Activated naive CD8-positive, alpha-beta T cell treated with anti-CD3 and anti-CD28 coated beads for 36 hours (primary cell): ENCODE measurements at regions not wholly inside any gene's neighbourhood (a gene's known extent, or its start where the extent isn't known, plus 50 kb on each side); places are given as distances from the start of the nearest gene placed in this dataset.
"Not testable (repeated sequence)": the region's sequence is repeated elsewhere in the genome, so short reads cannot be mapped to it uniquely, and the experiment has no call there.

ENCODE experiments used
- DNase-seq: peaks from one replicate; pipeline ENCODE4 v3.0.0; 2021
- H3K27ac Mint-ChIP-seq: one replicate; pipeline ENCODE4 v1.8.0; 2022; ENCODE audit warnings: mild to moderate bottlenecking, moderate library complexity, mixed read lengths
- H3K27me3 Mint-ChIP-seq: one replicate; pipeline ENCODE4 v1.8.0; 2022; ENCODE audit warnings: mild to moderate bottlenecking, mixed read lengths
- H3K36me3 Mint-ChIP-seq: one replicate; pipeline ENCODE4 v1.8.0; 2021; ENCODE audit warnings: mild to moderate bottlenecking, mixed read lengths
- H3K4me1 Mint-ChIP-seq: one replicate; pipeline ENCODE4 v1.8.0; 2021; ENCODE audit warnings: mixed read lengths
- H3K4me3 Mint-ChIP-seq: one replicate; pipeline ENCODE4 v1.8.0; 2022; ENCODE audit warnings: mild to moderate bottlenecking, moderate library complexity, mixed read lengths
- H3K9me3 Mint-ChIP-seq: one replicate; pipeline ENCODE4 v1.8.0; 2022; ENCODE audit warnings: mixed read lengths

DNA sequence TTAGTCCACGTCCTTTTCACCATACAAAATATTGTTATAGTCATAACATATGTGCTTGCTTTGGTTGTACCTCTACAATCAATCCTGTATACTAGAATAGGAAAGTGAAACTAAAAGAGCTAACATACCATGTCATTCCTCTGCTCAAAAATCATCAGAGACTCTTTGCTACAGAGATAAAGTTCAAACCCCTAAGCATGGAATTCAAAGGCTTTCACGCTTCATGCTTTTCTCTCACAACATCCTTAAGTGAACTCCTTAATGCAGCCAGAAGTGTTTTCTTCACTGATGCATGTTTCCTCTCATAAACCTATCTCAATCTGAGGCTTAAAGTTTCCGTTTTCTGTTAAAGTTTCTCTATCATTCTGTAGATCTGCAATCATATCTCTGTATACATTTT lies 744.6 kb upstream of the IGFBP7 start:
- no peak for DNase-seq
- no peak overlapping the region for H3K4me3 Mint-ChIP-seq
- H3K36me3 Mint-ChIP-seq = no peaks in the 10 kb centered on the region
- no peaks in the 10 kb centered on the region for H3K9me3 Mint-ChIP-seq
- H3K4me1 Mint-ChIP-seq = no peaks in the 10 kb centered on the region
- H3K27ac Mint-ChIP-seq = no peak overlapping the region
- no peaks in the 10 kb centered on the region for H3K27me3 Mint-ChIP-seq

- Mint-ChIP-seq H3K4me1 (no peaks in the 10 kb centered on the region), H3K9me3 (peaks cover 2% of the 10 kb centered on the region)
These were observed 740.0 kb upstream of the IGFBP7 start for GRCh38 chr4:57850141-57850540.

DNA sequence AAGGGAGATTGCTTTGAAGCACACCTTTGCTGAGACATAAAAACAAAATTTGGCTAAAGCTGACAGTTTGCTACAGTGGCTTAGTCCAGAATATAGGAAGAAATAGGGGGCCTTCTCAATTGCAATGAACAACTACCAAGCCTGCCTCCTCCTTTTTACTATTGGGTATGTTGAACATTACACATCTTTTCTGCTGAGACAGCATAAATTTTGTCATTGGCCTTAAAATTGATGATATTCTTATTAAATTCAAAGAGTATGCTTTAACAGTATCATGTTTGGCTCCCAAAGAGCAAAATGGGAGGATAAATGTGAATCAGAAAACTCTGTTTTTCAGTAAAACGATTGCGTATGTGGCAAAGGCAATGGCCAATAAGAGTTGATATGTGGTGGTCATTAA lies 721.9 kb upstream of the IGFBP7 start:
- no peaks in the 10 kb centered on the region for H3K36me3 Mint-ChIP-seq
- H3K27me3 Mint-ChIP-seq = no peaks in the 10 kb centered on the region
- H3K27ac Mint-ChIP-seq = no peak overlapping the region
- no peaks in the 10 kb centered on the region for H3K4me1 Mint-ChIP-seq
- DNase-seq = no peak
- H3K4me3 Mint-ChIP-seq = no peak overlapping the region
- no peaks in the 10 kb centered on the region for H3K9me3 Mint-ChIP-seq

More at GRCh38 chr4:57850141-57850540, 740.0 kb upstream of the IGFBP7 start:
- Mint-ChIP-seq H3K27ac (no peak overlapping the region), H3K36me3 (no peaks in the 10 kb centered on the region), H3K4me3 (no peak overlapping the region), H3K27me3 (no peaks in the 10 kb centered on the region)
- DNase-seq = no peak

GRCh38 chr4:57789666-57790065 lies 679.5 kb upstream of the IGFBP7 start:
- Mint-ChIP-seq H3K4me3 (no peak overlapping the region), H3K4me1 (no peaks in the 10 kb centered on the region)

DNA sequence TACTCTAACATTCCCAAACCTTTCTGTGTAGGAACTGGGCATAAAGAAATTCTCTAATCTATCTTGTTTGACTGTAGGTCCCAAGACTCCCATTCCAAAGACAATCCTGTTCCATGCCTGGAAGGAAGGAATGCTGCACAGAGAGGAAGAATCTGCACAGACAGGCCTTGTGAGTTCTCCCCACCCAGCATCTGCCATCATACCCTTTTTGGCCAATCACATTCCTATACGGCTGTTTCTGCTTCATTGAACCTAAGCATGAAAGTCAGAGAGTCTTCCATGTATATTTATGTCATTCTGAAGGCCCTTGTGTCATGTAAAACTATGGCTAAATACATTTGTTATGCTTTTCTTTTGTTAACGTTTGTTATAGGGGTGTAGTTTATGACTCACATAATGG lies 667.7 kb upstream of the IGFBP7 start:
- H3K27me3 Mint-ChIP-seq = no peaks in the 10 kb centered on the region
- peaks cover 4% of the 10 kb centered on the region for H3K9me3 Mint-ChIP-seq
- H3K4me3 Mint-ChIP-seq = no peak overlapping the region
- DNase-seq = no peak
- no peak overlapping the region for H3K27ac Mint-ChIP-seq
- H3K36me3 Mint-ChIP-seq = no peaks in the 10 kb centered on the region
- no peaks in the 10 kb centered on the region for H3K4me1 Mint-ChIP-seq

More at GRCh38 chr4:57789666-57790065, 679.5 kb upstream of the IGFBP7 start:
- Mint-ChIP-seq H3K9me3 (no peaks in the 10 kb centered on the region), H3K36me3 (no peaks in the 10 kb centered on the region), H3K27ac (no peak overlapping the region), H3K27me3 (no peaks in the 10 kb centered on the region)
- DNase-seq = no peak

- Mint-ChIP-seq H3K4me3 (no peak overlapping the region), H3K9me3 (no peaks in the 10 kb centered on the region), H3K36me3 (no peaks in the 10 kb centered on the region), H3K4me1 (no peaks in the 10 kb centered on the region), H3K27ac (no peak overlapping the region), H3K27me3 (no peaks in the 10 kb centered on the region)
- no peak for DNase-seq
These were observed 664.5 kb upstream of the IGFBP7 start for GRCh38 chr4:57774681-57775080.

DNA sequence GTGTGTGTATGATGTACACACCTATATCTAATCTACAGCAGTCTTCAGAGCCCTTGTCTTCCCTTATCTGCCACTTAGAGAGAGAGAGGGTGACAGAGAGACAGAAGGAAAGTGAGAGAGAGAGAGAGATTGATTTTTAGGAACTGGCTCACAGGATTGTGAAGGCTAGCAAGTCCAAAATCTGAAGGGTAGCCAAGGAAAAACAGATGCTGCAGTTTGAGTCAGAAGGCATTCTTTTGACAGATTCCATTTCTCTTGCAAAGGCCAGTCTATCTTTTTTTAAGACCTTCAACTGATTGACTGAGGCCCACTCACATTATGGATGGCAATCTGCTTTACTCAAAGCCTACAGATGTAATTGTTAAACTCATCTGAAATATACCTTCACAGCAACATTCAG lies 664.0 kb upstream of the IGFBP7 start:
- H3K36me3 Mint-ChIP-seq = no peaks in the 10 kb centered on the region
- no peak for DNase-seq
- no peaks in the 10 kb centered on the region for H3K9me3 Mint-ChIP-seq
- H3K4me1 Mint-ChIP-seq = no peaks in the 10 kb centered on the region
- no peak overlapping the region for H3K27ac Mint-ChIP-seq
- H3K4me3 Mint-ChIP-seq = no peak overlapping the region
- H3K27me3 Mint-ChIP-seq = no peaks in the 10 kb centered on the region

DNA sequence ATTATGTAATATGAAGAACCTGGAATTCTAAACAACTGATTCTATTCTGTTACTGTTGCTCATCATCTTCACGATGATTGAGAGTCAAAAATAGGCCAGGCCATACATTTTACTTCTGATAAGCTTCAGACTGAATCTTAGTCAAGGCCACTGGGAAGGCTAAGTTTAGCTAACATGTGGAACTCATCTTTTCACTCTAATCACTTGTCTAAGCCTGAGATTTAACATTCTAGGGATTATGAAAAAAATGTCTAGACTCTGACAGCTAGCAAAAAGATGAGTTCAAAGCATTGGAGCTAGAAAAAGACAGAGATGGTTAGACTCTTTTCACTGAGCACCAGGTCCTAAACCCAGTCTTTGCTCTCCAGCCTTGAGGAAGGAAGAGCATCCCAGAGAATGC lies 656.2 kb upstream of the IGFBP7 start:
- Mint-ChIP-seq H3K27ac (no peak overlapping the region), H3K4me3 (no peak overlapping the region), H3K27me3 (no peaks in the 10 kb centered on the region), H3K36me3 (no peaks in the 10 kb centered on the region), H3K4me1 (no peaks in the 10 kb centered on the region), H3K9me3 (peaks cover 5% of the 10 kb centered on the region)
- no peak for DNase-seq

DNA sequence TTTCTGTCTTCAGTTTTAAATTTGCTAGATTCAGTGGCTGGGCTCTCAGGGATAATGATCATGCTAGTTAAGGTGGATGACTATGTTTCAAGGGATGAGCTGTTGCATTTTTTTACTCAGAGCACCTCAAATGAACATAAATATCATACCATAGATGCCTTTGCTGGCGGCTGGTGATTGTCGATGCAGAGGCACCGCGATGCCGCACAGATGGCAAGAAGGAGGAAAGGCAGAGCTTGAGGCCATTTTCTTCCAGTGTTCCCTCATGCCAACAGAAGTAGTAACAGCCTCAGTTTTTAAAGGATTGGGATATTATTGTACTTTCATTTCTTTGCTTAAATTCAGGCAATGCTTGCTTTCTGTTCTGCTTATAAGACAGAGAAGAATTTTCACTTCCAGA lies 654.7 kb upstream of the IGFBP7 start:
- no peak overlapping the region for H3K4me3 Mint-ChIP-seq
- DNase-seq = no peak
- H3K36me3 Mint-ChIP-seq = no peaks in the 10 kb centered on the region
- no peaks in the 10 kb centered on the region for H3K4me1 Mint-ChIP-seq
- no peak overlapping the region for H3K27ac Mint-ChIP-seq
- no peaks in the 10 kb centered on the region for H3K27me3 Mint-ChIP-seq
- peaks cover 5% of the 10 kb centered on the region for H3K9me3 Mint-ChIP-seq

- no peak overlapping the region for H3K27ac Mint-ChIP-seq
- H3K4me3 Mint-ChIP-seq = no peak overlapping the region
- H3K9me3 Mint-ChIP-seq = peaks cover 5% of the 10 kb centered on the region
- H3K4me1 Mint-ChIP-seq = no peaks in the 10 kb centered on the region
- no peaks in the 10 kb centered on the region for H3K27me3 Mint-ChIP-seq
- DNase-seq = no peak
- no peaks in the 10 kb centered on the region for H3K36me3 Mint-ChIP-seq
These were observed 652.9 kb upstream of the IGFBP7 start for GRCh38 chr4:57763070-57763469.

DNA sequence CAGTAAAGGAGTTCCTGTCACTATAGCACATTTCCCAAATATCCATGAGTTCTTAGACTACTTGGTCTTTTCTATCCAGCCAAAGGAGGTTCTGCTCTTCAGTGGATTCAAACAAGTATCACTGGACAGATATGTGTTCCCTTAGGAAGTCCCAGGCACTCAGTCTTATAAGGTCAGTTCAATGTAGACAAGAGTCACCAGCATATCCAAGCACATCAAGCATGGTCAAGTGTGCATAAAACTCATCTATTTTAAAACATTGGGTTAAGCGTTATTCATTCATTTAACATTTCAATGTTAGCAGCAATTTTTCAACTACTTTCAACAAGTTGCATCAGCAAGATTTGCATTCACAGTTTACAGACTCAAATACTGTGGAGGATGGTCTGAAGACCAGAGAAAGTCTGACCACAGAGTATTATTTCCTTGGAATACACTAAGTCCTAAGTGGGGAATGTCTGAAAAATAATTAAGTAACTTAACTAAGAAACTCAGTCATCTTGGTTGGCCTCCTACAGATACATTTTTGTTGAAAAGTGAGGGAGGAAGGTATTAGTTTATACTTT lies 630.5 kb upstream of the IGFBP7 start:
- DNase-seq = no peak
- H3K4me3 Mint-ChIP-seq = no peak overlapping the region
- peaks cover 8% of the 10 kb centered on the region for H3K9me3 Mint-ChIP-seq
- H3K27ac Mint-ChIP-seq = no peak overlapping the region
- H3K27me3 Mint-ChIP-seq = no peaks in the 10 kb centered on the region
- H3K4me1 Mint-ChIP-seq = no peaks in the 10 kb centered on the region
- H3K36me3 Mint-ChIP-seq = no peaks in the 10 kb centered on the region

GRCh38 chr4:57736781-57737180 lies 626.6 kb upstream of the IGFBP7 start:
- DNase-seq = no peak
- H3K27me3 Mint-ChIP-seq = no peaks in the 10 kb centered on the region
- H3K36me3 Mint-ChIP-seq = no peaks in the 10 kb centered on the region
- no peak overlapping the region for H3K4me3 Mint-ChIP-seq
- H3K4me1 Mint-ChIP-seq = no peaks in the 10 kb centered on the region
- peaks cover 6% of the 10 kb centered on the region for H3K9me3 Mint-ChIP-seq
- no peak overlapping the region for H3K27ac Mint-ChIP-seq

GRCh38 chr4:57734104-57734670 lies 624.0 kb upstream of the IGFBP7 start:
- H3K27me3 Mint-ChIP-seq = no peaks in the 10 kb centered on the region
- H3K9me3 Mint-ChIP-seq = peaks cover 6% of the 10 kb centered on the region
- H3K4me1 Mint-ChIP-seq = no peaks in the 10 kb centered on the region
- H3K27ac Mint-ChIP-seq = no peak overlapping the region
- H3K36me3 Mint-ChIP-seq = no peaks in the 10 kb centered on the region
- no peak for DNase-seq
- H3K4me3 Mint-ChIP-seq = no peak overlapping the region

GRCh38 chr4:57729775-57730570 lies 619.8 kb upstream of the IGFBP7 start:
- not testable (repeated sequence) for H3K27me3 Mint-ChIP-seq, DNase-seq, H3K4me3 Mint-ChIP-seq, H3K4me1 Mint-ChIP-seq, H3K36me3 Mint-ChIP-seq, H3K27ac Mint-ChIP-seq, H3K9me3 Mint-ChIP-seq

GRCh38 chr4:57726154-57726553 lies 616.0 kb upstream of the IGFBP7 start:
- H3K36me3 Mint-ChIP-seq = no peaks in the 10 kb centered on the region
- no peaks in the 10 kb centered on the region for H3K4me1 Mint-ChIP-seq
- H3K27me3 Mint-ChIP-seq = no peaks in the 10 kb centered on the region
- H3K4me3 Mint-ChIP-seq = no peak overlapping the region
- DNase-seq = no peak
- no peak overlapping the region for H3K27ac Mint-ChIP-seq
- H3K9me3 Mint-ChIP-seq = no peaks in the 10 kb centered on the region

GRCh38 chr4:57719456-57719855 lies 609.3 kb upstream of the IGFBP7 start:
- no peaks in the 10 kb centered on the region for H3K27me3 Mint-ChIP-seq
- no peaks in the 10 kb centered on the region for H3K4me1 Mint-ChIP-seq
- no peaks in the 10 kb centered on the region for H3K36me3 Mint-ChIP-seq
- no peak overlapping the region for H3K27ac Mint-ChIP-seq
- H3K9me3 Mint-ChIP-seq = peaks cover 2% of the 10 kb centered on the region
- H3K4me3 Mint-ChIP-seq = no peak overlapping the region
- DNase-seq = no peak
